ENCODE measurements at regions not wholly inside any gene's neighbourhood (a gene's known extent, or its start where the extent isn't known, plus 50 kb on each side); places are given as distances from the start of the nearest gene placed in this dataset.

GRCh38 chr2:193566886-193567285, 1372.2 kb upstream of the TMEFF2 start:
- TF ChIP-seq, protein P1, sequence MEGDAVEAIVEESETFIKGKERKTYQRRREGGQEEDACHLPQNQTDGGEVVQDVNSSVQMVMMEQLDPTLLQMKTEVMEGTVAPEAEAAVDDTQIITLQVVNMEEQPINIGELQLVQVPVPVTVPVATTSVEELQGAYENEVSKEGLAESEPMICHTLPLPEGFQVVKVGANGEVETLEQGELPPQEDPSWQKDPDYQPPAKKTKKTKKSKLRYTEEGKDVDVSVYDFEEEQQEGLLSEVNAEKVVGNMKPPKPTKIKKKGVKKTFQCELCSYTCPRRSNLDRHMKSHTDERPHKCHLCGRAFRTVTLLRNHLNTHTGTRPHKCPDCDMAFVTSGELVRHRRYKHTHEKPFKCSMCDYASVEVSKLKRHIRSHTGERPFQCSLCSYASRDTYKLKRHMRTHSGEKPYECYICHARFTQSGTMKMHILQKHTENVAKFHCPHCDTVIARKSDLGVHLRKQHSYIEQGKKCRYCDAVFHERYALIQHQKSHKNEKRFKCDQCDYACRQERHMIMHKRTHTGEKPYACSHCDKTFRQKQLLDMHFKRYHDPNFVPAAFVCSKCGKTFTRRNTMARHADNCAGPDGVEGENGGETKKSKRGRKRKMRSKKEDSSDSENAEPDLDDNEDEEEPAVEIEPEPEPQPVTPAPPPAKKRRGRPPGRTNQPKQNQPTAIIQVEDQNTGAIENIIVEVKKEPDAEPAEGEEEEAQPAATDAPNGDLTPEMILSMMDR (IDR thresholded peaks at IDR 0.05; ENCODE audit: low read depth, low read length), result no peak
- Histone ChIP-seq H3K4me3 (ENCODE audit: low read depth, low read length) (no peak overlapping the region), H3K36me3 (no peaks in the 10 kb centered on the region), H3K9me3 (ENCODE audit: severe bottlenecking) (no peaks in the 10 kb centered on the region), H3K27me3 (ENCODE audit: insufficient read depth, low read depth, severe bottlenecking) (no peaks in the 10 kb centered on the region), H3K27ac (no peak overlapping the region)
- no peak for DNase-seq

DNA sequence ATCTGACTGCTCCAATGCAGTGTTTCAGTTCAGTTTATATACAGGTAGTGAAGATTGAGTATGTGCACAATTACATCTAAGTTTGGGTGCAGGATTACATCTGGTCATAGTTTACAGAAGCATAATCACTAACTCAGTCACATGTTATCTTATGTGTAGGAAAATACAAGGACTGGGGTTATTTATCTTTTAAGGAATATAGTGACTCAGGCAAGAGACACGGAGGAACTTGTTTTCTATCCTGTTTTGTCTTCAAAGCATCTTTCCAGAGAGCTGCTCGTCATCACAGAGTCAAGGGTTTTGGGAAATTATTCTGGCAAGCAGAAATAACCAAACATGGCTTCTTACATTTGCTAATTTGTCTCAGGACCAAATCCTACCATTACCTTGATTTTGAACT, 1371.5 kb upstream of the TMEFF2 start:
- Histone ChIP-seq H3K36me3 (no peaks in the 10 kb centered on the region), H3K4me3 (ENCODE audit: low read depth, low read length) (no peak overlapping the region), H3K27ac (no peak overlapping the region), H3K9me3 (ENCODE audit: severe bottlenecking) (no peaks in the 10 kb centered on the region), H3K27me3 (ENCODE audit: insufficient read depth, low read depth, severe bottlenecking) (no peaks in the 10 kb centered on the region)
- no peak for DNase-seq
- TF ChIP-seq, protein P1 (IDR thresholded peaks at IDR 0.05; ENCODE audit: low read depth, low read length), result no peak

DNA sequence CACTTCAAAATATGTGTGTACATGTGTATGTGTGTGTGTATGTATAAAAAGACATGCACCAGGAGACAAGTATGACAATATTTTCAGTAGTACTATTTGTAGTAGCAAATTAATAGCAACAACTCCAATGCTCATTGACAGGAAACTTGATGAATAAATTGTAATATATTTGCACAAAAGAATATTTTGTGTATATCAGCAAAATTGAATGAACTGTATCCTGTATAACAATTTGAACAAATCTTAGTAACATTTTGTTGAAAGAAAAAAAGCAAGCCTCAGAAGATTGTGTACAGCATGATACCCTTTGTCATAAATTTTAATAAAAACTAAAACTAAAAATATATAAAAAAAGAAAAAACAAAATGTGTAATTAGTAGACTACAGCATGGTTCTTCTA, 1367.3 kb upstream of the TMEFF2 start:
- DNase-seq, result no peak
- no peak overlapping the region for H3K27ac ChIP-seq
- no peaks in the 10 kb centered on the region for H3K27me3 ChIP-seq (ENCODE audit: insufficient read depth, low read depth, severe bottlenecking)
- H3K36me3 ChIP-seq, result no peaks in the 10 kb centered on the region
- H3K9me3 ChIP-seq (ENCODE audit: severe bottlenecking), result no peaks in the 10 kb centered on the region
- TF ChIP-seq, protein P1 (IDR thresholded peaks at IDR 0.05; ENCODE audit: low read depth, low read length), result no peak
- H3K4me3 ChIP-seq (ENCODE audit: low read depth, low read length), result no peak overlapping the region

GRCh38 chr2:193561054-193561453, 1366.3 kb upstream of the TMEFF2 start:
- Histone ChIP-seq H3K4me3 (ENCODE audit: low read depth, low read length) (no peak overlapping the region), H3K27ac (no peak overlapping the region), H3K9me3 (ENCODE audit: severe bottlenecking) (no peaks in the 10 kb centered on the region), H3K27me3 (ENCODE audit: insufficient read depth, low read depth, severe bottlenecking) (no peaks in the 10 kb centered on the region), H3K36me3 (no peaks in the 10 kb centered on the region)
- no peak for DNase-seq
- TF ChIP-seq, protein P1 (IDR thresholded peaks at IDR 0.05; ENCODE audit: low read depth, low read length), result no peak

- TF ChIP-seq, protein P1 (IDR thresholded peaks at IDR 0.05; ENCODE audit: low read depth, low read length), result no peak
- no peak overlapping the region for H3K4me3 ChIP-seq (ENCODE audit: low read depth, low read length)
- no peaks in the 10 kb centered on the region for H3K36me3 ChIP-seq
- no peak overlapping the region for H3K27ac ChIP-seq
- no peaks in the 10 kb centered on the region for H3K9me3 ChIP-seq (ENCODE audit: severe bottlenecking)
- no peaks in the 10 kb centered on the region for H3K27me3 ChIP-seq (ENCODE audit: insufficient read depth, low read depth, severe bottlenecking)
- no peak for DNase-seq
Measured at GRCh38 chr2:193556766-193557470, 1362.2 kb upstream of the TMEFF2 start.

- no peaks in the 10 kb centered on the region for H3K27me3 ChIP-seq (ENCODE audit: insufficient read depth, low read depth, severe bottlenecking)
- no peak for DNase-seq
- H3K27ac ChIP-seq, result no peak overlapping the region
- H3K36me3 ChIP-seq, result no peaks in the 10 kb centered on the region
- H3K4me3 ChIP-seq (ENCODE audit: low read depth, low read length), result no peak overlapping the region
- TF ChIP-seq, protein P1 (IDR thresholded peaks at IDR 0.05; ENCODE audit: low read depth, low read length), result no peak
- no peaks in the 10 kb centered on the region for H3K9me3 ChIP-seq (ENCODE audit: severe bottlenecking)
Measured at GRCh38 chr2:193549661-193550060, 1354.9 kb upstream of the TMEFF2 start.

Data from WERI-Rb-1 (cell line).